GM04503 (cell line): ENCODE measurements at regions not wholly inside any gene's neighbourhood (a gene's known extent, or its start where the extent isn't known, plus 50 kb on each side); places are given as distances from the start of the nearest gene placed in this dataset.

Source experiments
- DNase-seq: peaks from one replicate; pipeline ENCODE4 v3.0.0-alpha.2; 2012; ENCODE audit warnings: low read depth

DNA sequence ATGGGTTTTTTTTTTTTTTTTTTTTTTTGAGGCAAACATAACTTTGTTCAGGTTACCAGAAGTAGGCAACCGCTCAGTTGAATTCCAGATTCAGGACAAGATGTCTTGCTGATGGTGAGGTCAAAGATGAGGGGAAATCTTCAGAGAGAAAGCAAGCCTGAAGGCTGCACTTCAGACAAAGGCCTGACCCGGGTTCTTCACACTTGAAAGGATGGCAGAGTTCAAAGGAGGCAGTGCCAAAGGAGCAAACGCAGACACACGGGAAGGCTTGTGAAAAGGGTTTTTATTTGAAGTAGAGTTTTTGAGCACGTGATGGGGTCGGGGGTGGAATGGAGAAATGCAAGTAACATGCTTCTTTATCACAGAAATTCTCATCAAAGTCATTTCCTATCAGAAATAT, 960.2 kb upstream of the EEF2KMT start:
- no peak for DNase-seq

- DNase-seq, result no peak
Measured at GRCh38 chr16:6048017-6048416, 950.4 kb upstream of the EEF2KMT start.

GRCh38 chr16:6047325-6047724, 949.7 kb upstream of the EEF2KMT start:
- DNase-seq, result no peak

GRCh38 chr16:6038941-6039645, 941.5 kb upstream of the EEF2KMT start:
- no peak for DNase-seq

DNA sequence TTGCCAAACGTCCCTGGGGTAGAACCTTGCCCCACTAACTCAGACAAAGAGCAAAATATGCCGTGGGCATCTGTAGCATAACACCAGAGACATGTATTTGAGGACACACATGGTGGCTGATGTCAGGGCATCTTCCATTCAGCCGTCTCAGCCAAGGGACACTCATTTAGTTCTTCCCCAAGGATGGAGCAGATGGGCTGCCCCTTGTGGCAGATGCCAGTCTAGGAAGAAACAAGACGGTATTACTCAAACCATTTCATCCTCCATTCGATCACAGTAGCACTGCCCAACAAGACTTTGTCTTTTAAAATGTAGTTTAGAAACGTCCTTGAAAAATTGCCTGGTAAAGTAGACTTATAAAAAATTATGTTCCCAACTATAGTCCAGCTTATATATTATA, 937.6 kb upstream of the EEF2KMT start:
- no peak for DNase-seq

- DNase-seq, result no peak
Measured at GRCh38 chr16:6034511-6034910, 936.9 kb upstream of the EEF2KMT start.

- no peak for DNase-seq
Measured at GRCh38 chr16:6032438-6032837, 934.8 kb upstream of the EEF2KMT start.

GRCh38 chr16:6031567-6031966, 934.0 kb upstream of the EEF2KMT start:
- no peak for DNase-seq

DNA sequence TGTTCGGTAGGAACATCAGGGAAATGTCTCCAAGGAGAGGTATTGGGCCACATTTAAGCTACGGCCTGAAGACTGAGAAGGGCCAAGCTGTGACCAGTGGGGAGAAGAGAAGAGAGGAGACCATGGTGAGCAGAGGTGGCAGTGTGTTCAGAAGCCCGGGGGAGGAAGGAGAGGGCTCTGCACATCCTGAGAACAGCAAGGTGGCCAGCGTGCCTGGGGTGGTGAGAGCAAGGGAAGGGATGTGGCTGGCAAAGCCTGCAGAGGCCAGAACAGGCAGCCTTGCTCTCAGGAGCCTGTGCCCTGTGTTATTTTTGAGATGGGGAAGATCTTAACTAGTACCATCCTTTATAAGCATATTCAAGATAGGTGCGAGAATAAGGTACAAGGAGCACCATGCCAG, 933.5 kb upstream of the EEF2KMT start:
- no peak for DNase-seq

DNA sequence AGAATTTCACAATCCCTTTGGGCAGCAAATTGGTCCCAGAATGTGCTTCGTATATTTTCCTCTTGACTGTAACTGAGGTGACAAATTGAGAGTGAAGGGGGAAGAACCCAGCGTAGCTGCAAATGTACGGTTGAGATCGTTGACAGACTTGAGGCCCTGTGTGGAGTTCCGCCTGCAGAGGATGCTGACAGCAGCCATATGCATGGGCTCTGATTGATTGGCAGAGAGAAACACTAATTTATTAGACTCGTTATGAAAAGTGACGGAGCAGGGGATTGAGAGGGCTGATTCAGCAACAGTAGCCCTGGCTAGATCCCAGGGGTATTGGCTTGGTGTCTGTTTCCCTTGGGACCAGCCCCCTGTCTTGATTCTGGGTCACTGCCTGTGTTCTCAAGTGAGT, 930.1 kb upstream of the EEF2KMT start:
- no peak for DNase-seq

- no peak for DNase-seq
Measured at GRCh38 chr16:6023449-6023848, 925.9 kb upstream of the EEF2KMT start.

- no peak for DNase-seq
Measured at GRCh38 chr16:6021276-6021943, 923.8 kb upstream of the EEF2KMT start.

- DNase-seq, result no peak
Measured at GRCh38 chr16:6020162-6020985, 922.8 kb upstream of the EEF2KMT start.

GRCh38 chr16:6019490-6019991, 921.9 kb upstream of the EEF2KMT start:
- DNase-seq, result no peak

DNA sequence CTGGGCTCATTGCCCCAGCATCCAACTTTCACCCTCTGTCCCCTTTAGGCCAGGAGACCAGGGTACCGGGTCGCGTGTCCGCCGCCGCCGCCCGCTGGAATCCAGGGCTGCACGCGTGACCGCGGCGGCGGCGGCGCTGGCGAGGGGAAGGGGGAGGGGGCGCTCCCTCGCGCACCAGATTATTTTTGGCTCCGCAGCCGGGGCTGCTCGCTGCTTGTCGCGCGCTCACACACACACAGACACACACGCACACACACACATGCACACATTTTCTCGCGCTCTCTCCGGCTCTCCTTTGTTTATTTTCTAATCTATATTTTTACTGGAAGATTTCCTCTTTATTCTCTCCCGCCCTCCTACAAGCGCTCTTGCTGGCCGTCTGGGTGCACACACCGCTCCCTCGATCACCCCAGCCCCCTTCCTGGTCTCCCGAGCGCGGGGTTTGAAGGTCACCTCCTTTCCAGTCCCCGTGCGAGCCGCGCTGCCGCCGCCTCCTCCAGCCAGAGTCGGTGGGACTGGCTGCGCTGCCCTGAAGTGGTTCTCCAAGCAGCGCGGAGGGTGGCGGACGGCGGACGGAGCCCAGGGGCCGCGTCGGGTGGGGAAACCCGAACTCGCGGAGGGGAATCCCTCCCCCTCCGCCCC, 921.4 kb upstream of the EEF2KMT start:
- no peak for DNase-seq

DNA sequence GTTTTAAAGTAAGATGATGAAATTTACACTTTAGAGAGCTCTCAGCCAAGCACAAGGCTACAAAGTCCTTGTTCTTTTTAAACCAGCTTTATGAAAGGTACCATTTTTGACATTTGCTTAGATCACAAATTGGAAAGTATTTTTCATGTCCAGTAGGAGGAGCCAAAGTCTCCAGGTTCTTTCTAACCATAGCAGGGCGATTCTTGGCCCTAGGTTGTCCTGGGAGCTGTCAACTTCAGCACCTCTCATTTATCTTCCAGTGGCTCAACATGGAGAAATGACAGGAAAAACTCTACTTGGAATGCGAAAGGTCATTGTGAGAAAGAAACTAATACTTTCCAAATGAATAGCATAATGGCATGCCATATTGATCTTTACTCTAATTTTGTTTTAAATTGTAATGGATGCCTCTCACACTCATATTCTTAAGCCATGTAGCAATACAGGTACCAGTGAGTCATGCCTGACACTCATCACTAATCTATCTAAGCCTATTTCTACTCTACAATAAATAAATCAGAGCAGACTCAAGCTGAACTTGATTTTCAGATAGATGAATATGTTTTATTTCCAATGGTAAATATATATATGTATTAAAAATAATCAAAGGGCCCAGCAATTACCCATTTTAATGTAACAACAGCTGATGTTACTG, 919.1 kb upstream of the EEF2KMT start:
- no peak for DNase-seq

- no peak for DNase-seq
Measured at GRCh38 chr16:6012716-6013115, 915.1 kb upstream of the EEF2KMT start.

- no peak for DNase-seq
Measured at GRCh38 chr16:6009151-6009550, 911.6 kb upstream of the EEF2KMT start.

DNA sequence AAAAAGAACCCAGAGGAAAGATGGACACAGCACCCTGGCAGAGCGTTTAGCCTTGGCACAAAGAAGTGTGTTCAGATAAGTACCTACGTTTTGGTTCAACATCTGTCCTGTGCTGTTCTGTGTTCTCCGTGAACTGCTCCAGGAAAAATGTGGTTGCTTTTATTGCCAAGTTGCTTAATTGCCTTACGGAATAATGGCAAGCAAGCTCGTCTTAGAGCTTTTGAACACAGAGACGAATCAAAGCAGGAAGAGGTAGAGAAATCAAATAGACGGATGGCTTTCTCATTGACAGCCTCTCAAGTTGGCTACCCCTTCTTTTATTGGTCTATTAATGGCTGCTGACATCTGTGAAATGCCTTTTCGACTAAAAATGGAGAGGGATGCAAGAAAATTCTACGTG, 911.1 kb upstream of the EEF2KMT start:
- DNase-seq, result no peak

DNA sequence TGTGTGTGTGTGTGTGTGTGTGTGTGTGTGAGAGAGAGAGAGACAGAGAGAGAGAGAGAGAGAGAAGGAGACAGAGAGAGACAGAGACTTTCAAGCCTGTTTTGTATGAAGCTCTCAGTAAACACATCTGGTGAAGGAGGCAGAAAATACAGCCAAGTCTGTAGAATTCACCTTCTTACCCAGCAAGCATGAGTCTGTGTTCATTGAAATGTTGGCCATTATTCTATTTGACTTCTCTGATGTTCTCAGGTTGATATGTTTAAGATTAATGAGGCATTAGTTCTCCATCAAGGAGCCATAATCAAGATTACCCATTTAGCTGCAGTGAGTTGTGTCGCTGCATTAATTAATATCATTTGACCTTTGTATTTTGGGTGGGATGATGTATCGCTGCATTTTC, 895.8 kb upstream of the EEF2KMT start:
- DNase-seq, result no peak

DNA sequence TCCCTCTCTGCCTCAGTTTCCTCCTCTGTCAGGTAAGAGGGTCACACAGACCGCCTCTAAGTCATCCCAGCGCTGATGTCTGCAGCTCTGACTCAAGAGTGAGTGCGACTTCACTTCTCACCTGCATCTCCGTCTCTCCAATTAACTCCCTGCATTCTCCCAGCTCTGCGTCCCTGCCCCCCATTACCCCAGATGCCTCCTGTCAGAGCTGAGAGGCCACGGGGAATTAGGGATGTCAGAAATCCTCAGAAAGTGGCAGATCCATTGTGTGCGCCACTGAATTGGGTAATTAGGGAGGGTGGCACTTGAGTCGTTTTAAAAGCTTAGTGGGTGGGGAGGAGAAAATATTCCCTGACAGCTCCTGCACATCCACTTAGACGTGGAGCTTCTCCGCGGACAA, 885.4 kb upstream of the EEF2KMT start:
- no peak for DNase-seq
